Vagina (tissue), 2 donors: ENCODE measurements at regions not wholly inside any gene's neighbourhood (a gene's known extent, or its start where the extent isn't known, plus 50 kb on each side); places are given as distances from the start of the nearest gene placed in this dataset.

Experiments used
- DNase-seq, 2 donors: peaks; one replicate each; pipeline ENCODE4 v3.0.0-alpha.2; 2017; ENCODE audit errors: extremely low spot score in 2 of 2
- H3K27ac ChIP-seq: fragments of 200-600 bp; sonication (generic); one replicate; pipeline ENCODE4 v1.5.1; 2019
- H3K27me3 ChIP-seq: fragments of 200-600 bp; sonication (generic); one replicate; pipeline ENCODE4 v1.5.1; 2019
- H3K36me3 ChIP-seq, 2 donors: fragments of 200-600 bp; sonication (generic); one replicate each; pipeline ENCODE4 v1.5.1; 2017 to 2019
- H3K4me1 ChIP-seq: fragments of 200-600 bp; sonication (generic); one replicate; pipeline ENCODE4 v1.5.1; 2019
- H3K4me3 ChIP-seq, 2 donors: fragments of 200-600 bp; sonication (generic); 1 replicate in 1 of 2; 2 replicates in 1 of 2; pipeline ENCODE4 v1.5.1; 2016 to 2019
- H3K9me3 ChIP-seq: fragments of 200-600 bp; sonication (generic); one replicate; pipeline ENCODE4 v1.5.1; 2019
- POLR2A ChIP-seq, 2 donors: fragments of 450-650 bp; IDR thresholded peaks; one replicate each; pipeline ENCODE4 v1.6.1; 2017; ENCODE audit warnings: antibody characterized with exemption in 2 of 2, mild to moderate bottlenecking in 2 of 2, moderate library complexity in 2 of 2
- POLR2AphosphoS5 ChIP-seq, 2 donors: sonication (generic); formaldehyde crosslinking; IDR thresholded peaks; one replicate each; pipeline ENCODE4 v1.9.0; 2017; ENCODE audit warnings: antibody characterized with exemption in 2 of 2, mild to moderate bottlenecking in 2 of 2, low read depth in 1 of 2; ENCODE audit not compliant: insufficient read depth in 1 of 2
- intact Hi-C: fragments of 100-400 bp; cut with DNase I; formaldehyde crosslinking; loops from one replicate; pipeline ENCODE4 v1.15.1; 2023
- TF ChIP-seq, protein P1 (sequence below), 3 experiments: fragments of 450-650 bp in 2 of 3; fragments of 200-600 bp in 1 of 3; sonication (generic) in 1 of 3; IDR thresholded peaks; one replicate each; pipeline ENCODE4 v1.5.1; 2017 to 2019; ENCODE audit warnings: antibody characterized with exemption in 3 of 3, mild to moderate bottlenecking in 2 of 3, moderate library complexity in 2 of 3

DNA sequence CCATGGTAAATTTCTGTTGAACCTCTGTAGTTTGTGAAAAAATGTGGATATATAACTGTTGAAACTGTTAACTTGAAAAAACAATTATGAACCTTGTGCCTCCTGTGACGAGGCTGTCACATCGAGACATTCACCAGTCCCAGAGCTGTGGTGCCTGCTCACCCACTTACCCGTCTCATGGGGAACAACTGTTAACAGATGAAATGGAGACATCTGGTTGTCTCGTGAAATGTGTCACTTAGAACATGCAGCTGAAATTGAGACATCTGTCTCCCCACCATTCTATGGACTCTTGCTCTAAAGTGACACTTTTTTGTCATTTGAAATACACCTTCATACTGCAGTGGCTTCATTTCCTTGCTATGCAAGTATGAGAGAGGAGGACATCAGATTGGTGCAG lies 240.6 kb downstream of the GXYLT1 start:
- DNase-seq, result no peak
- Histone ChIP-seq H3K27me3 (no peaks in the 10 kb centered on the region), H3K9me3 (no peaks in the 10 kb centered on the region), H3K27ac (no peak overlapping the region), H3K4me1 (no peaks in the 10 kb centered on the region), H3K4me3 (no peak overlapping the region), H3K36me3 (no peaks in the 10 kb centered on the region)
- intact Hi-C loops, result no loop called here
- TF ChIP-seq POLR2AphosphoS5 (IDR thresholded peaks at IDR 0.05; ENCODE audit: insufficient read depth in 1 of 2, low read depth in 1 of 2) (no peak), POLR2A (IDR thresholded peaks at IDR 0.05) (no peak)
- TF ChIP-seq, protein P1, sequence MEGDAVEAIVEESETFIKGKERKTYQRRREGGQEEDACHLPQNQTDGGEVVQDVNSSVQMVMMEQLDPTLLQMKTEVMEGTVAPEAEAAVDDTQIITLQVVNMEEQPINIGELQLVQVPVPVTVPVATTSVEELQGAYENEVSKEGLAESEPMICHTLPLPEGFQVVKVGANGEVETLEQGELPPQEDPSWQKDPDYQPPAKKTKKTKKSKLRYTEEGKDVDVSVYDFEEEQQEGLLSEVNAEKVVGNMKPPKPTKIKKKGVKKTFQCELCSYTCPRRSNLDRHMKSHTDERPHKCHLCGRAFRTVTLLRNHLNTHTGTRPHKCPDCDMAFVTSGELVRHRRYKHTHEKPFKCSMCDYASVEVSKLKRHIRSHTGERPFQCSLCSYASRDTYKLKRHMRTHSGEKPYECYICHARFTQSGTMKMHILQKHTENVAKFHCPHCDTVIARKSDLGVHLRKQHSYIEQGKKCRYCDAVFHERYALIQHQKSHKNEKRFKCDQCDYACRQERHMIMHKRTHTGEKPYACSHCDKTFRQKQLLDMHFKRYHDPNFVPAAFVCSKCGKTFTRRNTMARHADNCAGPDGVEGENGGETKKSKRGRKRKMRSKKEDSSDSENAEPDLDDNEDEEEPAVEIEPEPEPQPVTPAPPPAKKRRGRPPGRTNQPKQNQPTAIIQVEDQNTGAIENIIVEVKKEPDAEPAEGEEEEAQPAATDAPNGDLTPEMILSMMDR (IDR thresholded peaks at IDR 0.05), result no peak

DNA sequence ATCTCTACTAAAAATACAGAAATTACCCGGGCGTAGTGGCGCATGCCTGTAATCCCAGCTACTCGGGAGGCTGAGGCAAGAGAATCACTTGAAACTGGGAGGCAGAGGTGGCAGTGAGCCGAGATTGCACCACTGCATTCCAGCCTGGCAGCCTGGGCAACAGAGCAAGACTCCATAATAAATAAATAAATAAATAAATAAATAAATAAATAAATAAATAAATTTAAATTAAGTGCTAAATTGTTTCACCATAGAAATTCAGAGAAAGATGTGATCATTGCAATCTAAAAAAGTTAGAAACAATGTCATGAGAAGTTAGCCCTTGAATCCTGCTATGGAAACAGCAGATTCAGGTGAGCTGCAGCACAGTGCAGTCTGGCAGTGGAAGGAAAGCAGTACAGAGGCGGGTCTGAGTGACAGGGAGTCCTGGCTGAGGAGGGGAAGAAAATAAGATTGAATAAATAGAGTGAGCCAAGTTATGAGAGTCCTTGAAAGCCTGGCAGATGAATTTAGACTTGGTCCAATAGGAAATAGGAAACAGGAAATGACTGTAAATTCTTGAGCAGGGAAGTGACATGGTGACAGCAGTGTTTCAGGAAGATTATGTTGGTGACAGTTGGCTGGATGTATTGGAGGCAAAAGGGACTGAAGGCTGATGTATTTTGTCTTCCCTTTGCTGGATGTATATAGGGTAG lies 241.5 kb downstream of the GXYLT1 start:
- Histone ChIP-seq H3K4me1 (no peaks in the 10 kb centered on the region), H3K9me3 (no peaks in the 10 kb centered on the region), H3K4me3 (no peak overlapping the region), H3K27me3 (no peaks in the 10 kb centered on the region), H3K36me3 (no peaks in the 10 kb centered on the region), H3K27ac (no peak overlapping the region)
- intact Hi-C loops, result no loop called here
- TF ChIP-seq, protein P1 (IDR thresholded peaks at IDR 0.05), result no peak
- no peak for TF ChIP-seq POLR2A (IDR thresholded peaks at IDR 0.05)
- TF ChIP-seq POLR2AphosphoS5 (IDR thresholded peaks at IDR 0.05; ENCODE audit: insufficient read depth in 1 of 2, low read depth in 1 of 2), result no peak
- no peak for DNase-seq

DNA sequence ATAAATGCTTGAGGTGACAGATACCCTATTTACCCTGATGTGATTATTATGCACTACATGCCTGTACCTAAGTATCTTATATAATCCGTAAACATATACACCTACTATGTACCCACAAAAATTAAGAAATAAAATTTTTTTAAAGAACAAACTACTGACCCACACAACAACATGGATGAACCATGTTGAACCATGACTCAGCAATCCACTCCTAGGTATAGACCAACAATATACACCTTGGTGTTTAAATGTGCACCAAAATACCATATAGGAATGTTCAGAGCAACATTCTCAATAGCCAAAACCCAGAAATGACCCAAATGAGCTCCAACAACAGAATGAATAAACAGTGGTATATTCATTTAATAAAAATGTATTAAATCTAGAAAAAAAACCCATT lies 245.1 kb downstream of the GXYLT1 start:
- H3K4me1 ChIP-seq, result no peaks in the 10 kb centered on the region
- intact Hi-C loops, result no loop called here
- H3K36me3 ChIP-seq, result no peaks in the 10 kb centered on the region
- no peak overlapping the region for H3K4me3 ChIP-seq
- TF ChIP-seq, protein P1 (IDR thresholded peaks at IDR 0.05), result no peak
- TF ChIP-seq POLR2AphosphoS5 (IDR thresholded peaks at IDR 0.05; ENCODE audit: insufficient read depth in 1 of 2, low read depth in 1 of 2) (no peak), POLR2A (IDR thresholded peaks at IDR 0.05) (no peak)
- DNase-seq, result no peak
- H3K27me3 ChIP-seq, result no peaks in the 10 kb centered on the region
- H3K9me3 ChIP-seq, result no peaks in the 10 kb centered on the region
- no peak overlapping the region for H3K27ac ChIP-seq

DNA sequence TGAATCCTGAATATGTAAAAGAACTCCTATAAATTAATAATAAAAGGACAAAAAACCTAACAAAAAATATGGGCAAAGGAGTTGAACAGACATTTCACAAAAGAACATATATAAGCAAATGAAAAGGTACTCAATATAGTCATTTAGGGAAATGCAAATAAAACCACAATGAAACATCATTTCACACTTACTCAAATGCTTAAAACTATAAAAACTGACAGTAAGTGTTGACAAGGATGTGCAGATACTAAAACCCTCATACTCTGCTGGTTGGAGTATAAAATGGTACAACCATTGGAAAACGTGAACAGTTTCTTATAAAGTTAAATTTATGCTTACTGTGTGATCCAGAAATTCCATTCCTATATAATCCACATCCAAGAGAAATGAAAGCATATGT lies 247.1 kb downstream of the GXYLT1 start:
- Histone ChIP-seq H3K4me1 (no peaks in the 10 kb centered on the region), H3K36me3 (no peaks in the 10 kb centered on the region), H3K4me3 (no peak overlapping the region), H3K9me3 (no peaks in the 10 kb centered on the region), H3K27ac (no peak overlapping the region), H3K27me3 (no peaks in the 10 kb centered on the region)
- DNase-seq, result no peak
- TF ChIP-seq, protein P1 (IDR thresholded peaks at IDR 0.05), result no peak
- no peak for TF ChIP-seq POLR2A (IDR thresholded peaks at IDR 0.05)
- TF ChIP-seq POLR2AphosphoS5 (IDR thresholded peaks at IDR 0.05; ENCODE audit: insufficient read depth in 1 of 2, low read depth in 1 of 2), result no peak
- intact Hi-C loops, result no loop called here

DNA sequence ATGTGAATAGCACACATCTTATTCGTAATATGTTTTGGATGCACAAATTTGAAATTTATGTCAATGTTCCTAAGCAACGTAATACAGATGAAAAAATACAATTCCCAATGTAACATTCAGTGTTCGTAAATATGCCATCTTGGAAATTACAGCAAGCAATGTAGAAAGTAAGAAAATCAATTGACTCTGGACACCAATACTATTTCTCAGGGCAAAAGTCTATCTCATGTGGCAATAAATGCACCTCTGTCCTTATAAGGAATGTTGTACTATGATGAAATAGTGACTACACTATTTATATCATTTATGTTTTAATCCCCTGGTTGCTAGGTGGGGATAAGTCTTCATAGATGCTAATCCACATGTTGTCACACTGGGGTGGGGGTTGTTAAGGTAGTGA lies 251.2 kb downstream of the GXYLT1 start:
- Histone ChIP-seq H3K36me3 (no peaks in the 10 kb centered on the region), H3K27me3 (no peaks in the 10 kb centered on the region), H3K27ac (no peak overlapping the region), H3K4me1 (no peaks in the 10 kb centered on the region), H3K9me3 (no peaks in the 10 kb centered on the region), H3K4me3 (no peak overlapping the region)
- intact Hi-C loops, result no loop called here
- TF ChIP-seq POLR2A (IDR thresholded peaks at IDR 0.05) (no peak), POLR2AphosphoS5 (IDR thresholded peaks at IDR 0.05; ENCODE audit: insufficient read depth in 1 of 2, low read depth in 1 of 2) (no peak)
- TF ChIP-seq, protein P1 (IDR thresholded peaks at IDR 0.05), result no peak
- DNase-seq, result no peak
